ENCODE measurements at regions not wholly inside any gene's neighbourhood (a gene's known extent, or its start where the extent isn't known, plus 50 kb on each side); places are given as distances from the start of the nearest gene placed in this dataset.
"Not testable (repeated sequence)": the region's sequence is repeated elsewhere in the genome, so short reads cannot be mapped to it uniquely, and the experiment has no call there.

DNA sequence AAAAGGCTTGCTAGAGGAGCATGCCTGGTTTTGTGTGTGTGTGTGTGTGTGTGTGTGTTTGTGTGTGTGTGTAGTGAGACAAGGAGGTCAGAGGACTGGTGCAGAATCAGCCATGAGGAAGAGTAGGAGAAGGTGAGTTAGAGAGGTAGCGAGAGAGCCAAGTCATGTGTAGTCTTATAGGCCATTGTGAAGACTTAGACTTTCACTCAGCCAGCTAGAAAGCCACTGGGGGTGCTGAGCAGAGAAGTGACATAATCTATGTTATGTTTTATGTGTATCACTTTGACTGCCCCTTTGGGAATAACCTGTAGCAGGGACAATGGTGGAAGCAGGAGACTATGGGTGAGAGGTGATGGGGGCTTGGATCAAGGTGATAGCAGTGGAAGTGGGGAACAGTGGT is 180.5 kb upstream of the CLINT1 start:
- Histone ChIP-seq H3K79me1 (replicated peaks; ENCODE audit: low read length, poor library complexity, severe bottlenecking) (no peaks in the 10 kb centered on the region), H3K9me3 (ENCODE audit: control insufficient read depth, low read length) (peaks cover 9% of the 10 kb centered on the region), H3K27ac (ENCODE audit: low read length, poor library complexity, severe bottlenecking) (no peak overlapping the region), H2AFZ (ENCODE audit: low read depth, low read length) (no peak overlapping the region), H3K9ac (ENCODE audit: low read length) (no peak overlapping the region), H4K91ac (ENCODE audit: low read length) (no peak overlapping the region), H3K4ac (ENCODE audit: low read depth in 1 of 2, low read length in 2 of 2) (no peak overlapping the region), H2BK5ac (ENCODE audit: low read depth, low read length, poor library complexity, severe bottlenecking) (no peak overlapping the region), H3K36me3 (ENCODE audit: control insufficient read depth in 1 of 2, insufficient read depth in 2 of 2, low read depth in 1 of 2, low read length in 2 of 2) (no peaks in the 10 kb centered on the region), H3K23ac (ENCODE audit: low read length in 2 of 2) (no peak overlapping the region), H4K8ac (ENCODE audit: low read length) (no peak overlapping the region), H3K4me1 (ENCODE audit: control insufficient read depth, insufficient read depth, low read depth, low read length) (no peaks in the 10 kb centered on the region), H3K4me3 (ENCODE audit: insufficient read depth in 1 of 2, low read depth in 1 of 2, low read length in 2 of 2) (no peak overlapping the region), H2AK5ac (ENCODE audit: low read length, severe bottlenecking) (no peak overlapping the region), H3K14ac (ENCODE audit: low read length in 2 of 2) (no peak overlapping the region), H2BK12ac (ENCODE audit: low read length in 2 of 2) (no peak overlapping the region), H3K27me3 (ENCODE audit: control insufficient read depth in 1 of 2, insufficient read depth in 1 of 2, low read length in 2 of 2) (no peaks in the 10 kb centered on the region), H3K18ac (ENCODE audit: low read depth in 1 of 2, low read length in 2 of 2) (no peak overlapping the region), H3K4me2 (ENCODE audit: low read length, poor library complexity, severe bottlenecking) (no peak overlapping the region), H2BK120ac (ENCODE audit: low read depth, low read length) (no peak overlapping the region), H2BK15ac (ENCODE audit: low read depth, poor library complexity, severe bottlenecking) (no peak overlapping the region)
- no peak for DNase-seq
- 78% methylated on average over 1 of the region's 1 CpG for WGBS

DNA sequence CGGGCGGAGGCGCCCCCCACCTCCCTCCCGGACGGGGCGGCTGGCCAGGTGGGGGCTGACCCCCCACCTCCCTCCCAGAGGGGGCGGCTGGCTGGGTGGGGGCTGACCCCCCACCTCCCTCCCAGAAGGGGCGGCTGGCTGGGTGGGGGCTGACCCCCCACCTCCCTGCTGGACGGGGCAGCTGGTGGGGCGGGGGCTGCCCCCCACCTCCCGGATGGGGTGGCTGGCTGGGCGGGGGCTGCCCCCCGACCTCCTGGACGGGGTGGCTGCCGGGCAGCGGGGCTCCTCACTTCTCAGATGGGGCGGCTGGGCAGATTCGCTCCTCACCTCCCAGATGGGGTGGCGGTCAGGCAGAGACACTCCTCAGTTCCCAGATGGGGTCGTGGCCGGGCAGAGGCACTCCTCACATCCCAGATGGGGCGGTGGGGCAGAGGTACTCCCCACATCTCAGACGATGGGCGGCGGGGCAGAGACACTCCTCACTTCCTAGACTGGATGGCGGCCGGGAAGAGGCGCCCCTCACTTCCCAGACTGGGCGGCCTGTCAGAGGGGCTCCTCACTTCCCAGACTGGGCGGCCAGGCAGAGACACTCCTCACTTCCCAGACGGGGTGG is 178.1 kb upstream of the CLINT1 start:
- H2BK120ac ChIP-seq (ENCODE audit: low read depth, low read length) = not testable (repeated sequence)

DNA sequence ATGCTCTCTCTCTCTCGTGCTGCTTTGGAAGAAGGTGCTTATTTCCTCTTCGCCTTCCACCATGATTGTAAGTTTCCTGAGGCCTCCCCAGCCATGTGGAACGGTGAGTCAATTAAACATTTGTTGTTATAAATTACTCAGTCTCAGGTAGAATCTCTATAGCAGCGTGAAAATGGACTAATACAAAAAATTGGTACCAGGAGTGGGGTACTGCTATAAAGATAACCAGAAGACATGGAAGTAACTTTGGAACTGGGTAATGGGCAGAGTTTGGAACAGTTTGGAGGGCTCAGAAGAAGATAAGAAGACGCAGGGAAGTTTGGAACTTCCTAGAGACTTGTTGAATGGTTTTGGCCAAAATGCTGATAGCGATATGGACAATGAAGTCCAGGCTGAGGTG is 175.6 kb upstream of the CLINT1 start:
- not testable (repeated sequence) for H3K27ac ChIP-seq (ENCODE audit: low read length, poor library complexity, severe bottlenecking); H3K14ac ChIP-seq (ENCODE audit: low read length in 2 of 2); H3K23ac ChIP-seq (ENCODE audit: low read length in 2 of 2); H2BK120ac ChIP-seq (ENCODE audit: low read depth, low read length); H2BK12ac ChIP-seq (ENCODE audit: low read length in 2 of 2); H4K91ac ChIP-seq (ENCODE audit: low read length); H4K8ac ChIP-seq (ENCODE audit: low read length); H2BK5ac ChIP-seq (ENCODE audit: low read depth, low read length, poor library complexity, severe bottlenecking); H2AK5ac ChIP-seq (ENCODE audit: low read length, severe bottlenecking); H3K27me3 ChIP-seq (ENCODE audit: control insufficient read depth in 1 of 2, insufficient read depth in 1 of 2, low read length in 2 of 2); H3K36me3 ChIP-seq (ENCODE audit: control insufficient read depth in 1 of 2, insufficient read depth in 2 of 2, low read depth in 1 of 2, low read length in 2 of 2); H3K18ac ChIP-seq (ENCODE audit: low read depth in 1 of 2, low read length in 2 of 2); H3K4me3 ChIP-seq (ENCODE audit: insufficient read depth in 1 of 2, low read depth in 1 of 2, low read length in 2 of 2); H3K9ac ChIP-seq (ENCODE audit: low read length); H2BK15ac ChIP-seq (ENCODE audit: low read depth, poor library complexity, severe bottlenecking); DNase-seq; H2AFZ ChIP-seq (ENCODE audit: low read depth, low read length); H3K4me1 ChIP-seq (ENCODE audit: control insufficient read depth, insufficient read depth, low read depth, low read length); H3K4ac ChIP-seq (ENCODE audit: low read depth in 1 of 2, low read length in 2 of 2); H3K4me2 ChIP-seq (ENCODE audit: low read length, poor library complexity, severe bottlenecking); H3K79me1 ChIP-seq (replicated peaks; ENCODE audit: low read length, poor library complexity, severe bottlenecking)
- 79% methylated on average over 6 of the region's 6 CpGs for WGBS
- peaks cover 14% of the 10 kb centered on the region for H3K9me3 ChIP-seq (ENCODE audit: control insufficient read depth, low read length)

More for the DNA sequence above, 178.1 kb upstream of the CLINT1 start:
- H3K4ac ChIP-seq (ENCODE audit: low read depth in 1 of 2, low read length in 2 of 2); H3K18ac ChIP-seq (ENCODE audit: low read depth in 1 of 2, low read length in 2 of 2); H3K14ac ChIP-seq (ENCODE audit: low read length in 2 of 2); H3K27me3 ChIP-seq (ENCODE audit: control insufficient read depth in 1 of 2, insufficient read depth in 1 of 2, low read length in 2 of 2); DNase-seq; H4K8ac ChIP-seq (ENCODE audit: low read length); H4K91ac ChIP-seq (ENCODE audit: low read length); H2BK12ac ChIP-seq (ENCODE audit: low read length in 2 of 2); H3K9ac ChIP-seq (ENCODE audit: low read length); H3K27ac ChIP-seq (ENCODE audit: low read length, poor library complexity, severe bottlenecking); H2AK5ac ChIP-seq (ENCODE audit: low read length, severe bottlenecking); H2BK15ac ChIP-seq (ENCODE audit: low read depth, poor library complexity, severe bottlenecking); H2AFZ ChIP-seq (ENCODE audit: low read depth, low read length); H3K4me2 ChIP-seq (ENCODE audit: low read length, poor library complexity, severe bottlenecking); H3K79me1 ChIP-seq (replicated peaks; ENCODE audit: low read length, poor library complexity, severe bottlenecking); H2BK5ac ChIP-seq (ENCODE audit: low read depth, low read length, poor library complexity, severe bottlenecking); H3K4me3 ChIP-seq (ENCODE audit: insufficient read depth in 1 of 2, low read depth in 1 of 2, low read length in 2 of 2); H3K23ac ChIP-seq (ENCODE audit: low read length in 2 of 2); H3K4me1 ChIP-seq (ENCODE audit: control insufficient read depth, insufficient read depth, low read depth, low read length); H3K36me3 ChIP-seq (ENCODE audit: control insufficient read depth in 1 of 2, insufficient read depth in 2 of 2, low read depth in 1 of 2, low read length in 2 of 2): not testable (repeated sequence)
- WGBS = 90% methylated on average over 26 of the region's 31 CpGs
- peaks cover 14% of the 10 kb centered on the region for H3K9me3 ChIP-seq (ENCODE audit: control insufficient read depth, low read length)

DNA sequence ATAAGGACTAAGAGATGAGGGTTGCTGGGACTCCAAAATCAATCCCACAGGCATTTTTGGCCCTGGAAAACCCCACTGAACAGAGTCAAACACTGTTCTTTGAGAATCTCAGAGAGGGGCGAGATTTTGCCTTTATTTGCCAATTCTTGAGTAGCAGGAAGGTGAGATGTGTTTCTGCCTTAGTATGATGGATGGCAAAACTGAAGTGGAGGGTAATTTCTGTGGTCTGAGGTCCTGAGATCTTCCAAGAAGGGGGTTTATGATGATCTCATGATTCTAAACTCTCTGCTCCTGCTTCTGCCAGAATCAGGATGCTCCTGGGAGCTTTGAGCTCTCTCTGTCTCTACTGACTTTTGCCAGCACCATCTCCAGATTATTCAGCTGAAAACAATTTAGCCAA is 174.8 kb upstream of the CLINT1 start:
- Histone ChIP-seq H3K14ac (ENCODE audit: low read length in 2 of 2) (no peak overlapping the region), H2BK12ac (ENCODE audit: low read length in 2 of 2) (no peak overlapping the region), H2BK15ac (ENCODE audit: low read depth, poor library complexity, severe bottlenecking) (no peak overlapping the region), H3K4ac (ENCODE audit: low read depth in 1 of 2, low read length in 2 of 2) (no peak overlapping the region), H2AFZ (ENCODE audit: low read depth, low read length) (no peak overlapping the region), H3K9ac (ENCODE audit: low read length) (no peak overlapping the region), H3K27me3 (ENCODE audit: control insufficient read depth in 1 of 2, insufficient read depth in 1 of 2, low read length in 2 of 2) (no peaks in the 10 kb centered on the region), H2BK5ac (ENCODE audit: low read depth, low read length, poor library complexity, severe bottlenecking) (no peak overlapping the region), H3K79me1 (replicated peaks; ENCODE audit: low read length, poor library complexity, severe bottlenecking) (no peaks in the 10 kb centered on the region), H2BK120ac (ENCODE audit: low read depth, low read length) (no peak overlapping the region), H4K91ac (ENCODE audit: low read length) (no peak overlapping the region), H2AK5ac (ENCODE audit: low read length, severe bottlenecking) (no peak overlapping the region), H3K4me3 (ENCODE audit: insufficient read depth in 1 of 2, low read depth in 1 of 2, low read length in 2 of 2) (no peak overlapping the region), H3K36me3 (ENCODE audit: control insufficient read depth in 1 of 2, insufficient read depth in 2 of 2, low read depth in 1 of 2, low read length in 2 of 2) (no peaks in the 10 kb centered on the region), H3K4me2 (ENCODE audit: low read length, poor library complexity, severe bottlenecking) (no peak overlapping the region), H3K27ac (ENCODE audit: low read length, poor library complexity, severe bottlenecking) (no peak overlapping the region), H3K4me1 (ENCODE audit: control insufficient read depth, insufficient read depth, low read depth, low read length) (no peaks in the 10 kb centered on the region), H3K9me3 (ENCODE audit: control insufficient read depth, low read length) (peaks cover 14% of the 10 kb centered on the region), H3K18ac (ENCODE audit: low read depth in 1 of 2, low read length in 2 of 2) (no peak overlapping the region), H4K8ac (ENCODE audit: low read length) (no peak overlapping the region), H3K23ac (ENCODE audit: low read length in 2 of 2) (no peak overlapping the region)
- DNase-seq = no peak
- WGBS = 43% methylated on average over 1 of the region's 1 CpG

Data from mesenchymal stem cell (in vitro differentiated cells and primary cell).